B cell (primary cell): ENCODE measurements at regions not wholly inside any gene's neighbourhood (a gene's known extent, or its start where the extent isn't known, plus 50 kb on each side); places are given as distances from the start of the nearest gene placed in this dataset.

ENCODE experiments used
- CTCF ChIP-seq: fragments of 200-600 bp; IDR thresholded peaks from one replicate; pipeline ENCODE4 v1.8.0; 2022; ENCODE audit warnings: antibody characterized with exemption, mild to moderate bottlenecking
- EZH2 ChIP-seq: IDR thresholded peaks from 2 replicates; pipeline ENCODE4 v1.6.1; 2012; ENCODE audit warnings: borderline replicate concordance, low read depth, mild to moderate bottlenecking, moderate library complexity, low read length; ENCODE audit not compliant: insufficient read depth, poor library complexity, severe bottlenecking

DNA sequence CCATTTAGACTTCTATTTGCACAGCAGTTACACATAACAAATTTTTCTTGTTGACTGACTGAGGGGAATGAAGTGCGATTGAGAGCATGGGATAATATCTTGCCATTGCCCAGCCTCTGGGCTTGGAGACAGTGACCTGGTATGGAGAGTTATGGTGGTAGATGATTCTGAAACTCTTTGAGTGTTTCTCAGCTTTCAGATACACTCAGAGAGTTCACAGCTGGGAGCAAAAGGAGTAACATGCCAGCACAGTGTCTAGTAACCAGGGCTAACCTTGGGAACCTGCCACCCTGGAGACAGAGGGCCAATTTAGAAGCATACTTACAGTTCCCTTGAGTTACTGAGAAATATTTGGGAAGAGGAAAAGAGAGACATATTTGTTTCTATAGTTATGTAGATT, 1099.3 kb upstream of the CELF4 start:
- TF ChIP-seq CTCF (no peak), EZH2 (no peak)
